ENCODE measurements at regions not wholly inside any gene's neighbourhood (a gene's known extent, or its start where the extent isn't known, plus 50 kb on each side); places are given as distances from the start of the nearest gene placed in this dataset.

GRCh38 chr9:1591310-1591709 lies 423.8 kb upstream of the SMARCA2 start:
- H3K36me3 ChIP-seq (ENCODE audit: low read length), result no peaks in the 10 kb centered on the region
- H3K4me2 ChIP-seq (ENCODE audit: low read depth, low read length, poor library complexity, severe bottlenecking), result no peak overlapping the region
- H3K4me3 ChIP-seq (ENCODE audit: insufficient read depth, low read length, poor library complexity, severe bottlenecking), result no peak overlapping the region
- no peaks in the 10 kb centered on the region for H3K27me3 ChIP-seq (ENCODE audit: low read length)
- no peaks in the 10 kb centered on the region for H3K9me3 ChIP-seq (ENCODE audit: insufficient read depth, low read length)
- no peak overlapping the region for H3K9ac ChIP-seq (ENCODE audit: low read length)
- no peak overlapping the region for H2AFZ ChIP-seq (ENCODE audit: low read depth, low read length, severe bottlenecking)
- no peaks in the 10 kb centered on the region for H3F3A ChIP-seq (ENCODE audit: insufficient read depth)
- H3K27ac ChIP-seq (ENCODE audit: low read depth, low read length), result no peak overlapping the region
- no peaks in the 10 kb centered on the region for H3K9me2 ChIP-seq (replicated peaks; ENCODE audit: insufficient read depth, low read length)
- TF ChIP-seq EZH2phosphoT487 (conservative IDR thresholded peaks at IDR 0.05; ENCODE audit: low read length) (no peak), CTCF (IDR thresholded peaks at IDR 0.05; ENCODE audit: insufficient read depth, low read length, poor library complexity, severe bottlenecking) (no peak)
- no peaks in the 10 kb centered on the region for H4K20me1 ChIP-seq (ENCODE audit: low read depth, low read length)
- no peaks in the 10 kb centered on the region for H3K79me2 ChIP-seq (ENCODE audit: insufficient read depth, low read length)

GRCh38 chr9:1598270-1598669 lies 416.9 kb upstream of the SMARCA2 start:
- no peak for TF ChIP-seq CTCF (IDR thresholded peaks at IDR 0.05; ENCODE audit: insufficient read depth, low read length, poor library complexity, severe bottlenecking)
- TF ChIP-seq EZH2phosphoT487 (conservative IDR thresholded peaks at IDR 0.05; ENCODE audit: low read length), result no peak
- no peaks in the 10 kb centered on the region for H3K27me3 ChIP-seq (ENCODE audit: low read length)

GRCh38 chr9:1599961-1600360 lies 415.2 kb upstream of the SMARCA2 start:
- Histone ChIP-seq H3K9me2 (replicated peaks; ENCODE audit: insufficient read depth, low read length) (no peaks in the 10 kb centered on the region), H3K4me2 (ENCODE audit: low read depth, low read length, poor library complexity, severe bottlenecking) (no peak overlapping the region), H3K27me3 (ENCODE audit: low read length) (no peaks in the 10 kb centered on the region), H3K27ac (ENCODE audit: low read depth, low read length) (no peak overlapping the region), H3K9me3 (ENCODE audit: insufficient read depth, low read length) (no peaks in the 10 kb centered on the region), H3K36me3 (ENCODE audit: low read length) (no peaks in the 10 kb centered on the region), H4K20me1 (ENCODE audit: low read depth, low read length) (no peaks in the 10 kb centered on the region), H3K4me3 (ENCODE audit: insufficient read depth, low read length, poor library complexity, severe bottlenecking) (no peak overlapping the region), H3F3A (ENCODE audit: insufficient read depth) (no peaks in the 10 kb centered on the region), H3K79me2 (ENCODE audit: insufficient read depth, low read length) (no peaks in the 10 kb centered on the region), H3K9ac (ENCODE audit: low read length) (no peak overlapping the region), H2AFZ (ENCODE audit: low read depth, low read length, severe bottlenecking) (no peak overlapping the region)
- TF ChIP-seq CTCF (IDR thresholded peaks at IDR 0.05; ENCODE audit: insufficient read depth, low read length, poor library complexity, severe bottlenecking) (no peak), EZH2phosphoT487 (conservative IDR thresholded peaks at IDR 0.05; ENCODE audit: low read length) (no peak)

More at GRCh38 chr9:1598270-1598669, 416.9 kb upstream of the SMARCA2 start:
- H3K9me2 ChIP-seq (replicated peaks; ENCODE audit: insufficient read depth, low read length), result no peaks in the 10 kb centered on the region
- no peak overlapping the region for H3K9ac ChIP-seq (ENCODE audit: low read length)
- no peak overlapping the region for H3K27ac ChIP-seq (ENCODE audit: low read depth, low read length)
- H3K4me3 ChIP-seq (ENCODE audit: insufficient read depth, low read length, poor library complexity, severe bottlenecking), result no peak overlapping the region
- H3F3A ChIP-seq (ENCODE audit: insufficient read depth), result no peaks in the 10 kb centered on the region
- H3K9me3 ChIP-seq (ENCODE audit: insufficient read depth, low read length), result no peaks in the 10 kb centered on the region
- no peaks in the 10 kb centered on the region for H3K36me3 ChIP-seq (ENCODE audit: low read length)
- H3K4me2 ChIP-seq (ENCODE audit: low read depth, low read length, poor library complexity, severe bottlenecking), result no peak overlapping the region
- H4K20me1 ChIP-seq (ENCODE audit: low read depth, low read length), result no peaks in the 10 kb centered on the region
- no peak overlapping the region for H2AFZ ChIP-seq (ENCODE audit: low read depth, low read length, severe bottlenecking)
- H3K79me2 ChIP-seq (ENCODE audit: insufficient read depth, low read length), result no peaks in the 10 kb centered on the region
